IMR-90 (cell line): ENCODE measurements at regions not wholly inside any gene's neighbourhood (a gene's known extent, or its start where the extent isn't known, plus 50 kb on each side); places are given as distances from the start of the nearest gene placed in this dataset.

ENCODE experiments used
- ATAC-seq: fragments of 200-7000 bp; cut with Tn5 transposase; 2 replicates; pipeline ENCODE4 v1.9.1; 2020; ENCODE audit warnings: low read depth, mild to moderate bottlenecking, moderate library complexity
- BruUV-seq: library from RNA; stranded (reverse); fragments of 400-500 nt; replicated peaks from 2 replicates; lab custom pipeline; 2021; lab: Mats Ljungman, UMichigan
- CTCF ChIA-PET: fragments of 300-600 bp; formaldehyde crosslinking; extraction: SDS; loops from one replicate; lab custom pipeline; 2021; ENCODE audit warnings: antibody characterized with exemption; lab: Yijun Ruan, JAX
- POLR2A ChIA-PET: fragments of 300-600 bp; sonication (Branson Sonifier 250); formaldehyde crosslinking; loops from one replicate; lab custom pipeline; 2022; ENCODE audit warnings: antibody characterized with exemption; ENCODE audit not compliant: unreplicated experiment; lab: Charles Lee
- DNase-seq: peaks from one replicate; pipeline ENCODE4 v3.0.0; 2013
- H2AFZ ChIP-seq: replicated peaks from 2 replicates; pipeline ENCODE3; 2013; ENCODE audit warnings: low read length, mild to moderate bottlenecking; ENCODE audit not compliant: poor library complexity
- H2AK5ac ChIP-seq: 2 replicates; pipeline ENCODE4 v1.6.1; 2013; ENCODE audit warnings: low read depth, low read length, inconsistent platforms
- H2AK9ac ChIP-seq: replicated peaks from 2 replicates; pipeline ENCODE3; 2013; ENCODE audit warnings: mild to moderate bottlenecking, low read depth, low read length, moderate library complexity; ENCODE audit not compliant: poor library complexity
- H2BK120ac ChIP-seq: 2 replicates; pipeline ENCODE4 v1.6.1; 2013; ENCODE audit warnings: low read depth, low read length, inconsistent platforms
- H2BK15ac ChIP-seq: 3 replicates; pipeline ENCODE4 v1.6.1; 2013; ENCODE audit warnings: low read depth, low read length, inconsistent platforms
- H2BK20ac ChIP-seq: 2 replicates; pipeline ENCODE4 v1.6.1; 2013; ENCODE audit warnings: low read depth, mild to moderate bottlenecking, inconsistent platforms, low read length, moderate library complexity
- H2BK5ac ChIP-seq: 2 replicates; pipeline ENCODE4 v1.6.1; 2013; ENCODE audit warnings: mild to moderate bottlenecking, low read depth, low read length, inconsistent platforms; ENCODE audit not compliant: poor library complexity, severe bottlenecking
- H3K14ac ChIP-seq: replicated peaks from 2 replicates; pipeline ENCODE4 v1.6.1; 2013; ENCODE audit warnings: low read depth, low read length, inconsistent platforms
- H3K18ac ChIP-seq: 2 replicates; pipeline ENCODE4 v1.6.1; 2013; ENCODE audit warnings: low read depth, low read length, control low read depth
- H3K23ac ChIP-seq: 2 replicates; pipeline ENCODE4 v1.6.1; 2013; ENCODE audit warnings: low read depth, low read length, inconsistent platforms
- H3K27ac ChIP-seq: 2 replicates; pipeline ENCODE4 v1.5.1; 2013; ENCODE audit warnings: mild to moderate bottlenecking, control low read depth, low read length; ENCODE audit not compliant: insufficient read depth
- H3K27me3 ChIP-seq: 2 replicates; pipeline ENCODE4 v1.6.1; 2013; ENCODE audit warnings: low read length; ENCODE audit not compliant: control insufficient read depth, insufficient read depth
- H3K36me3 ChIP-seq: 2 replicates; pipeline ENCODE4 v1.6.1; 2013; ENCODE audit warnings: low read length, mixed read lengths; ENCODE audit not compliant: control insufficient read depth, insufficient read depth
- H3K4ac ChIP-seq: 2 replicates; pipeline ENCODE4 v1.6.1; 2013; ENCODE audit warnings: low read depth, low read length, inconsistent platforms
- H3K4me1 ChIP-seq: 2 replicates; pipeline ENCODE4 v1.6.1; 2013; ENCODE audit warnings: low read length, mixed read lengths; ENCODE audit not compliant: control insufficient read depth, insufficient read depth
- H3K4me2 ChIP-seq: 2 replicates; pipeline ENCODE4 v1.6.1; 2013; ENCODE audit warnings: low read depth, mild to moderate bottlenecking, control low read depth, low read length, moderate library complexity
- H3K4me3 ChIP-seq: 2 replicates; pipeline ENCODE4 v1.5.1; 2013; ENCODE audit warnings: low read depth, mild to moderate bottlenecking, control low read depth, low read length, moderate library complexity; ENCODE audit not compliant: insufficient read depth
- H3K56ac ChIP-seq: 2 replicates; pipeline ENCODE4 v1.6.1; 2013; ENCODE audit warnings: low read length, inconsistent platforms; ENCODE audit not compliant: insufficient read depth; ENCODE audit errors: extremely low read depth
- H3K79me1 ChIP-seq, 2 experiments: 2 replicates each; pipeline ENCODE4 v1.6.1; 2013; ENCODE audit warnings: low read length in 2 of 2, inconsistent platforms in 1 of 2, low read depth in 1 of 2
- H3K9ac ChIP-seq: 2 replicates; pipeline ENCODE4 v1.6.1; 2013; ENCODE audit warnings: low read depth, low read length, control low read depth
- H3K9me1 ChIP-seq: 2 replicates; pipeline ENCODE4 v1.6.1; 2013; ENCODE audit warnings: low read length, inconsistent platforms; ENCODE audit not compliant: insufficient read depth
- H3K9me3 ChIP-seq: 2 replicates; pipeline ENCODE4 v1.6.1; 2013; ENCODE audit warnings: low read length; ENCODE audit not compliant: control insufficient read depth, insufficient read depth
- H4K20me1 ChIP-seq: 2 replicates; pipeline ENCODE4 v1.6.1; 2013; ENCODE audit warnings: low read length, inconsistent platforms; ENCODE audit not compliant: insufficient read depth
- H4K5ac ChIP-seq: 2 replicates; pipeline ENCODE4 v1.6.1; 2013; ENCODE audit warnings: mild to moderate bottlenecking, low read depth, low read length, control low read depth
- H4K8ac ChIP-seq, 2 experiments: 2 replicates each; pipeline ENCODE4 v1.6.1; 2013; ENCODE audit warnings: low read depth in 2 of 2, low read length in 2 of 2, control low read depth in 1 of 2, inconsistent platforms in 1 of 2
- H4K91ac ChIP-seq: 2 replicates; pipeline ENCODE4 v1.6.1; 2013; ENCODE audit warnings: low read depth, low read length, inconsistent platforms; ENCODE audit not compliant: insufficient read depth
- BHLHE40 ChIP-seq: fragments of 150-350 bp; IDR thresholded peaks from 2 replicates; pipeline ENCODE4 v1.6.1; 2016; ENCODE audit warnings: mild to moderate bottlenecking, low read depth, low read length
- CTCF ChIP-seq: conservative IDR thresholded peaks from 2 replicates; pipeline ENCODE4 v1.5.1; 2012; ENCODE audit warnings: mild to moderate bottlenecking, low read depth, low read length, improper control_type of control experiment
- MAFK ChIP-seq: IDR thresholded peaks from 2 replicates; pipeline ENCODE4 v1.6.1; 2012; ENCODE audit warnings: low read depth, low read length, improper control_type of control experiment
- MAZ ChIP-seq: IDR thresholded peaks from 2 replicates; pipeline ENCODE4 v1.6.1; 2012; ENCODE audit warnings: low read depth, mild to moderate bottlenecking, low read length, improper control_type of control experiment, moderate library complexity, borderline replicate concordance
- RCOR1 ChIP-seq: IDR thresholded peaks from 2 replicates; pipeline ENCODE4 v1.6.1; 2012; ENCODE audit warnings: mild to moderate bottlenecking, low read length, improper control_type of control experiment; ENCODE audit not compliant: insufficient replicate concordance
- RFX5 ChIP-seq: IDR thresholded peaks from 2 replicates; pipeline ENCODE4 v1.8.0; 2012; ENCODE audit warnings: low read depth, mild to moderate bottlenecking, low read length, moderate library complexity
- WGBS, 2 experiments: methylation state at CpG; one replicate each; pipeline versions ENCODE4 v1.1.5 to v1.1.7; 2013; ENCODE audit warnings: missing lambda C conversion rate in 2 of 2; ENCODE audit not compliant: insufficient read length in 1 of 2; ENCODE audit errors: extremely low coverage in 2 of 2; 5-methylcytosine and 5-hydroxymethylcytosine counted together
- dilution Hi-C: fragments of 300-500 bp; cut with HindIII; formaldehyde crosslinking; loops from one replicate; pipeline ENCODE4 v1.14.3; 2018; ENCODE audit warnings: low sequenced_read_pairs; ENCODE audit not compliant: unreplicated experiment
- in situ Hi-C: fragments of 300-500 bp; cut with MboI; formaldehyde crosslinking; loops from 3 replicates; pipeline ENCODE4 v1.14.3; 2019; ENCODE audit warnings: low sequenced_read_pairs, inconsistent platforms, mixed read lengths
- intact Hi-C: fragments of 100-400 bp; cut with micrococcal nuclease; formaldehyde crosslinking; loops from 2 replicates; pipeline ENCODE4 v1.10.0; 2022
- TF ChIP-seq, protein P1 (sequence below): fragments of 150-350 bp; IDR thresholded peaks from 2 replicates; pipeline ENCODE4 v1.6.1; 2016; ENCODE audit warnings: low read depth, mild to moderate bottlenecking, low read length, moderate library complexity, borderline replicate concordance

DNA sequence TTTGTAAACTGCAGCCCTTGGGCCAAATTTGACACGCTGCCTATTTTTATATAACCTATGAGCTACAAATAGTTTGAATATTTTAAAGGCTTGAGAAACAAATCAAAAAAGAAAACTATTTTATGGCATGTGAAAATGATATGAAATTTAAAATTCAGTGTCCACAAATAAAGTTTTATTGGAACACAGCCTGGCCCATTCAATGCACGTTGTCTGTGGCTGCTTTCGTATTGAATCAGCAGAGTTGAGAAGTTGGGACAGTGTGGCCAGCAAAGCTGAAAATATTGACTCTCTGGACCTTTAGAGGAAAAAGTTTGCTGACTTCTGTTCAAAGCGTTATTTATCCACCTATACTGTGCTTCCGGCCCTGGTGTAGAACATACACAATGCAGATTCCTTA is 654.2 kb downstream of the MED13L start:
- no peak for DNase-seq
- no peak overlapping the region for H3K4me3 ChIP-seq
- no peak overlapping the region for H3K23ac ChIP-seq
- H3K36me3 ChIP-seq = no peaks in the 10 kb centered on the region
- ChIA-PET POLR2A (no interaction called here), CTCF (no interaction called here)
- H4K20me1 ChIP-seq = no peaks in the 10 kb centered on the region
- H3K27ac ChIP-seq = no peak overlapping the region
- H4K91ac ChIP-seq = no peak overlapping the region
- H3K18ac ChIP-seq = no peak overlapping the region
- no TSS peak for BruUV-seq
- H2BK5ac ChIP-seq = no peak overlapping the region
- TF ChIP-seq RFX5 (no peak), RCOR1 (no peak), MAFK (no peak), BHLHE40 (no peak), CTCF (no peak), MAZ (no peak)
- TF ChIP-seq, protein P1, sequence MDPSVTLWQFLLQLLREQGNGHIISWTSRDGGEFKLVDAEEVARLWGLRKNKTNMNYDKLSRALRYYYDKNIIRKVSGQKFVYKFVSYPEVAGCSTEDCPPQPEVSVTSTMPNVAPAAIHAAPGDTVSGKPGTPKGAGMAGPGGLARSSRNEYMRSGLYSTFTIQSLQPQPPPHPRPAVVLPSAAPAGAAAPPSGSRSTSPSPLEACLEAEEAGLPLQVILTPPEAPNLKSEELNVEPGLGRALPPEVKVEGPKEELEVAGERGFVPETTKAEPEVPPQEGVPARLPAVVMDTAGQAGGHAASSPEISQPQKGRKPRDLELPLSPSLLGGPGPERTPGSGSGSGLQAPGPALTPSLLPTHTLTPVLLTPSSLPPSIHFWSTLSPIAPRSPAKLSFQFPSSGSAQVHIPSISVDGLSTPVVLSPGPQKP = no peak
- no peak overlapping the region for H3K9ac ChIP-seq
- H3K27me3 ChIP-seq = no peaks in the 10 kb centered on the region; the same call in 1 of the 2 replicates
- H2AFZ ChIP-seq = no peak overlapping the region
- H3K9me3 ChIP-seq = peaks cover 3% of the 10 kb centered on the region
- intact Hi-C loops (no loop called here), in situ Hi-C loops (no loop called here), dilution Hi-C loops (no loop called here)
- no peak overlapping the region for H4K8ac ChIP-seq
- H2AK9ac ChIP-seq = no peak overlapping the region
- H3K56ac ChIP-seq = no peak overlapping the region
- no peak overlapping the region for H2BK20ac ChIP-seq
- H4K5ac ChIP-seq = no peak overlapping the region
- no peaks in the 10 kb centered on the region for H3K79me1 ChIP-seq
- H3K9me1 ChIP-seq = no peaks in the 10 kb centered on the region
- no peak for ATAC-seq
- H2AK5ac ChIP-seq = no peak overlapping the region
- no CpG with 5 or more reads among the region's 5 CpGs for WGBS, 2 experiments
- H2BK15ac ChIP-seq = no peak overlapping the region
- H3K4me1 ChIP-seq = no peaks in the 10 kb centered on the region
- no peak overlapping the region for H3K4ac ChIP-seq
- no peak overlapping the region for H3K14ac ChIP-seq
- H2BK120ac ChIP-seq = no peak overlapping the region
- H3K4me2 ChIP-seq = no peak overlapping the region
